HCT116 (cell line): ENCODE measurements at regions not wholly inside any gene's neighbourhood (a gene's known extent, or its start where the extent isn't known, plus 50 kb on each side); places are given as distances from the start of the nearest gene placed in this dataset.

Experiments
- ATAC-seq: fragments of 200-7000 bp; cut with Tn5 transposase; 2 replicates; pipeline ENCODE4 v1.9.1; 2020; ENCODE audit warnings: mild to moderate bottlenecking, moderate library complexity
- BruUV-seq: library from RNA; stranded (reverse); fragments of 400-500 nt; replicated peaks from 2 replicates; lab custom pipeline; 2021; lab: Mats Ljungman, UMichigan
- CTCF ChIA-PET: fragments of 300-600 bp; sonication (Branson Sonifier 250); formaldehyde crosslinking; loops from one replicate; lab custom pipeline; 2021; ENCODE audit warnings: antibody characterized with exemption; lab: Charles Lee
- POLR2A ChIA-PET: fragments of 300-600, 350-600 bp; sonication (Branson Sonifier 250); formaldehyde crosslinking; loops from one replicate; lab custom pipeline; 2021; ENCODE audit warnings: antibody characterized with exemption; lab: Charles Lee
- RAD21 ChIA-PET, 2 experiments: fragments of 300-600 bp; sonication (Branson Sonifier 250); formaldehyde crosslinking; loops; one replicate each; lab custom pipeline; 2023; ENCODE audit warnings: low total read pairs in 2 of 2; ENCODE audit not compliant: uncharacterized antibody in 2 of 2, unreplicated experiment in 2 of 2, low non-redundant PET in 1 of 2; lab: Charles Lee
- DNase-seq: peaks from one replicate; pipeline ENCODE4 v3.0.0-alpha.2; 2010; ENCODE audit warnings: low read depth, low spot score
- H2AFZ ChIP-seq: fragments of 200-600 bp; shearing (Covaris generic), sonication (generic); 2 replicates; pipeline ENCODE4 v1.6.1; 2017; ENCODE audit warnings: low read depth, mixed run types, mixed read lengths, antibody characterized with exemption, low read length; ENCODE audit not compliant: poor library complexity, severe bottlenecking
- H3K27ac ChIP-seq: 2 replicates; pipeline ENCODE4 v1.5.1; 2012; ENCODE audit warnings: low read depth, low read length
- H3K27me3 ChIP-seq: fragments of 200-600 bp; sonication (generic); 2 replicates; pipeline ENCODE4 v1.6.1; 2016; ENCODE audit warnings: mixed run types, low read length, mixed read lengths; ENCODE audit not compliant: insufficient read depth
- H3K36me3 ChIP-seq, 2 experiments: fragments of 200-500 bp in 1 of 2; fragments of 200-600 bp in 1 of 2; sonication (Bioruptor generic) in 1 of 2; sonication (generic) in 1 of 2; 2 replicates each; pipeline versions ENCODE4 v1.5.1 to v1.6.1; 2014 to 2016; ENCODE audit warnings: low read length in 2 of 2, inconsistent platforms in 1 of 2, mixed read lengths in 1 of 2, mixed run types in 1 of 2; ENCODE audit not compliant: insufficient read depth in 2 of 2, control insufficient read depth in 1 of 2
- H3K4me1 ChIP-seq, 2 experiments: fragments of 200-600 bp in 1 of 2; sonication (generic) in 1 of 2; 2 replicates each; pipeline versions ENCODE4 v1.5.1 to v1.6.1; 2012 to 2017; ENCODE audit warnings: low read length in 2 of 2, inconsistent platforms in 1 of 2, mild to moderate bottlenecking in 1 of 2, mixed read lengths in 1 of 2, mixed run types in 1 of 2, moderate library complexity in 1 of 2; ENCODE audit not compliant: insufficient read depth in 2 of 2, control insufficient read depth in 1 of 2
- H3K4me2 ChIP-seq: fragments of 200-600 bp; sonication (generic); 2 replicates; pipeline ENCODE4 v1.6.1; 2017; ENCODE audit warnings: mixed run types, low read length, mixed read lengths
- H3K4me3 ChIP-seq, 2 experiments: fragments of 200-600 bp in 1 of 2; sonication (generic) in 1 of 2; replicated peaks in 1 of 2; 2 replicates each; pipeline ENCODE4 v1.5.1; 2011 to 2016; ENCODE audit warnings: low read length in 2 of 2, control low read depth in 1 of 2, low read depth in 1 of 2, mild to moderate bottlenecking in 1 of 2, mixed read lengths in 1 of 2, mixed run types in 1 of 2
- H3K79me2 ChIP-seq: fragments of 200-600 bp; sonication (generic); 2 replicates; pipeline ENCODE4 v1.6.1; 2017; ENCODE audit warnings: mild to moderate bottlenecking, mixed run types, low read length, moderate library complexity, mixed read lengths; ENCODE audit not compliant: insufficient read depth
- H3K9ac ChIP-seq: fragments of 200-600 bp; sonication (generic); 2 replicates; pipeline ENCODE4 v1.6.1; 2016; ENCODE audit warnings: low read length, mixed read lengths
- H3K9me2 ChIP-seq: fragments of 200-600 bp; sonication (generic), shearing (Covaris generic); 2 replicates; pipeline ENCODE4 v1.6.1; 2017; ENCODE audit warnings: mixed run types, mild to moderate bottlenecking, moderate library complexity; ENCODE audit not compliant: insufficient read depth
- H3K9me3 ChIP-seq, 2 experiments: fragments of 200-500 bp in 1 of 2; fragments of 200-600 bp in 1 of 2; sonication (Bioruptor generic) in 1 of 2; sonication (generic) in 1 of 2; 2 replicates each; pipeline ENCODE4 v1.6.1; 2014 to 2017; ENCODE audit warnings: low read length in 2 of 2, mixed read lengths in 2 of 2, inconsistent platforms in 1 of 2, low read depth in 1 of 2, mild to moderate bottlenecking in 1 of 2, mixed run types in 1 of 2, moderate library complexity in 1 of 2; ENCODE audit not compliant: control insufficient read depth in 1 of 2, insufficient read depth in 1 of 2
- H4K20me1 ChIP-seq: fragments of 200-600 bp; sonication (generic), shearing (Covaris generic); 2 replicates; pipeline ENCODE4 v1.6.1; 2017; ENCODE audit warnings: mixed run types, mild to moderate bottlenecking, moderate library complexity; ENCODE audit not compliant: insufficient read depth
- ATF3 ChIP-seq: IDR thresholded peaks from 2 replicates; pipeline ENCODE4 v1.6.1; 2012
- CBX3 ChIP-seq: IDR thresholded peaks from 2 replicates; pipeline ENCODE4 v1.6.1; 2012; ENCODE audit warnings: low read depth
- CEBPB ChIP-seq: IDR thresholded peaks from 2 replicates; pipeline ENCODE4 v1.6.1; 2012; ENCODE audit warnings: low read depth
- CTCF ChIP-seq, 3 experiments: fragments of 200-600 bp in 1 of 3; sonication (generic) in 1 of 3; IDR thresholded peaks in 2 of 3; conservative IDR thresholded peaks in 1 of 3; 2 replicates each; pipeline ENCODE4 v1.5.1; 2012 to 2017; ENCODE audit warnings: low read depth in 2 of 3, low read length in 2 of 3, antibody characterized with exemption in 1 of 3, borderline replicate concordance in 1 of 3, control low read depth in 1 of 3, mild to moderate bottlenecking in 1 of 3, mixed read lengths in 1 of 3, mixed run types in 1 of 3, moderate library complexity in 1 of 3; ENCODE audit not compliant: insufficient read depth in 1 of 3
- ELF1 ChIP-seq: IDR thresholded peaks from 2 replicates; pipeline ENCODE4 v1.6.1; 2012; ENCODE audit warnings: low read depth, borderline replicate concordance
- EZH2 ChIP-seq: fragments of 200-600 bp; sonication (generic); IDR thresholded peaks from 2 replicates; pipeline ENCODE4 v1.6.1; 2017; ENCODE audit warnings: antibody characterized with exemption, mixed run types
- EZH2phosphoT487 ChIP-seq: fragments of 200-600 bp; IDR thresholded peaks from 2 replicates; pipeline ENCODE4 v1.6.1; 2018; ENCODE audit warnings: antibody characterized with exemption, borderline replicate concordance
- JUND ChIP-seq: IDR thresholded peaks from 2 replicates; pipeline ENCODE4 v1.6.1; 2012
- POLR2A ChIP-seq: IDR thresholded peaks from 2 replicates; pipeline ENCODE4 v1.7.0; 2011; ENCODE audit warnings: borderline replicate concordance; ENCODE audit not compliant: insufficient read depth, insufficient read length; ENCODE audit errors: extremely low read depth
- POLR2AphosphoS5 ChIP-seq: IDR thresholded peaks from 2 replicates; pipeline ENCODE4 v1.6.1; 2011; ENCODE audit warnings: mild to moderate bottlenecking, low read depth, low read length, moderate library complexity
- REST ChIP-seq: IDR thresholded peaks from 2 replicates; pipeline ENCODE4 v1.6.1; 2012; ENCODE audit warnings: low read depth
- SIN3A ChIP-seq: IDR thresholded peaks from 2 replicates; pipeline ENCODE4 v1.6.1; 2012; ENCODE audit warnings: low read depth
- SP1 ChIP-seq: IDR thresholded peaks from 2 replicates; pipeline ENCODE4 v1.6.1; 2012; ENCODE audit warnings: low read depth
- YY1 ChIP-seq: IDR thresholded peaks from 2 replicates; pipeline ENCODE4 v1.6.1; 2011; ENCODE audit warnings: low read length, low read depth, moderate library complexity, mild to moderate bottlenecking; ENCODE audit not compliant: insufficient replicate concordance; ENCODE audit errors: extremely low read depth
- ZNF274 ChIP-seq: fragments of 200-500 bp; sonication (Bioruptor generic); IDR thresholded peaks from 2 replicates; pipeline ENCODE4 v1.6.1; 2014; ENCODE audit warnings: mild to moderate bottlenecking, low read depth, low read length, inconsistent platforms
- intact Hi-C: fragments of 100-400 bp; cut with micrococcal nuclease; formaldehyde crosslinking; loops from 2 replicates; pipeline ENCODE4 v1.10.0; 2022

- Histone ChIP-seq H3K27ac (no peak overlapping the region), H3K4me2 (no peak overlapping the region), H3K9ac (no peak overlapping the region), H2AFZ (no peak overlapping the region), H3K27me3 (no peaks in the 10 kb centered on the region), H3K36me3 (no peaks in the 10 kb centered on the region), H3K9me3 (no peaks in the 10 kb centered on the region), H3K4me3 (no peak overlapping the region), H4K20me1 (no peaks in the 10 kb centered on the region), H3K79me2 (no peaks in the 10 kb centered on the region), H3K4me1 (no peaks in the 10 kb centered on the region), H3K9me2 (no peaks in the 10 kb centered on the region)
- ChIA-PET CTCF (no interaction called here), POLR2A (no interaction called here), RAD21 (no interaction called here)
- ATAC-seq (no peak), DNase-seq (no peak)
- intact Hi-C loops, result no loop called here
- no TSS peak for BruUV-seq
- TF ChIP-seq REST (no peak), CTCF (IDR thresholded peaks at IDR 0.05 in 2 of 3, conservative IDR thresholded peaks at IDR 0.05 in 1 of 3; ENCODE audit: borderline replicate concordance in 1 of 3, insufficient read depth in 1 of 3, low read depth in 2 of 3, low read length in 2 of 3) (no peak), CBX3 (no peak), YY1 (no peak), EZH2phosphoT487 (no peak), POLR2AphosphoS5 (no peak), ATF3 (no peak), POLR2A (no peak), ELF1 (no peak), EZH2 (no peak), CEBPB (no peak), SIN3A (no peak), ZNF274 (no peak), JUND (no peak), SP1 (no peak)
Measured at GRCh38 chr2:41972819-41973218, 75.0 kb upstream of the PKDCC start.
